ENCODE measurements at regions not wholly inside any gene's neighbourhood (a gene's known extent, or its start where the extent isn't known, plus 50 kb on each side); places are given as distances from the start of the nearest gene placed in this dataset.
"Not testable (repeated sequence)": the region's sequence is repeated elsewhere in the genome, so short reads cannot be mapped to it uniquely, and the experiment has no call there.

DNA sequence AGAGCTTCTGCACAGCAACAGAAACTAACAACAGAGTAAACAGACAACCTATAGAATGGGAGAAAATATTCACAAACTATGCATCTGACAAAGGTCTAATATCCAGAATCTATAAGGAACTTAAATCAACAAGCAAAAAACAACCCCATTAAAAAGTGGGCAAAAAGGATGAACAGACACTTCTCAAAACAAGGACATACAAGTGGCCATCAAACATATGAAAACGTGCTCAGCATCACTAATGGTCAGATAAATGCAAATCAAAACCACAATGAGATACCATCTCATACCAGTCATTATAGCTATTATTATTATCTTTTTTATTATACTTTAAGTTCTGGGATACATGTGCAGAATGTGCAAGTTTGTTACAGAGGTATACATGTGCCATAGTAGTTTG lies 252.6 kb downstream of the PTGER3 start:
- DNase-seq (ENCODE audit: low spot score); intact Hi-C loops (cut with DNase I); ATAC-seq: not testable (repeated sequence)

DNA sequence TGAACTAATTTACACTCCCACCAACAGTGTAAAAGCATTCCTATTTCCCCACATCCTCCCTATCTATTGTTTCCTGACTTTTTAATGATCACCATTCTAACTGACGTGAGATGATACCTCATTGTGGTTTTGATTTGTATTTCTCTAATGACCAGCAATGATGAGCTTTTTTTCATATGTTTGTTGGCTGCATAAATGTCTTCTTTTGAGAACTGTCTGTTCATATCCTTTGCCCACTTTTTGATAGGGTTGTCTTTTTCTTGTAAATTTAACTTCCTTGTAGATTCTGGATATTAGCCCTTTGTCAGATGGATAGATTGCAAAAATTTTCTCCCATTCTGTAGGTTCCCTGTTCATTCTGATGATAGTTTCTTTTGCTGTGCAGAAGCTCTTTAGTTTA lies 251.3 kb downstream of the PTGER3 start:
- intact Hi-C loops (cut with DNase I); DNase-seq (ENCODE audit: low spot score): not testable (repeated sequence)

DNA sequence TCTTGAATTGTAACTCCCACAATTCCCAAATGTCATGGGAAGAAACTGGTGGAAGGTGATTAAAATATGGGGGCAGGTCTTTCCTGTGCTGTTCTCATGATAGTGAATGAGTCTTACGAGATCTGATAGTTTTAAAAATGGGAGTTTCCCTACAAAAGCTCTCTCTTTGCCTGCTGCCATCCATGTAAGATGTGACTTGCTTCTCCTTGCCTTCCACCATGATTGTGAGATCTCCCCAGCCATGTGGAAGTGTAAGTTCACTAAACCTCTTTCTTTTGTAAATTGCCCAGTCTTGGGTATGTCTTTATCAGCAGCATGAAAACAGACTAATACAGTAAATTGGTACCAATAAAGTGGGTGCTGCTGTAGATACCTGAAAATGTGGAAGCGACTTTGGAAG lies 245.0 kb downstream of the PTGER3 start:
- intact Hi-C loops (cut with DNase I); DNase-seq (ENCODE audit: low spot score); ATAC-seq: not testable (repeated sequence)

More for the DNA sequence above, 251.3 kb downstream of the PTGER3 start:
- not testable (repeated sequence) for ATAC-seq

DNA sequence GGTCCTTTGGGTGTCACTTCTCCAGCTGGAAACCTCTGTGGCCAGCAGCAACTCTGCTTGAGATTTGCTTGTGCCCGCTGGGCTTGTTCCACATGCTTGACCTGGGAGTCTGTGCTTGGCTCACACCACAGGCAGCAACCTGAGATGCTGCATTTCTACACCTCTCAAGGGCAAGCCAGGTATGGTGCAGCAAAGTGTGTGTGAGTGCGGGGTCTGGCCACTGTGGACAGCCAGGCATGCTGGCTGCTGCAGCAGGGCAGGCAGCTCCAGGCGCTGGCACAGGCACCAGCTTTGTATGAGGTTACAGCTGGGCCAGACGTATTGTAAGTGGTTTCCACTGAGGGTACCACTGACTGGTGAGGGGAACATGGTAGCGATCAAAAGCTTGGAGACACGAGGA lies 242.0 kb downstream of the PTGER3 start:
- DNase-seq (ENCODE audit: low spot score) (no peak), ATAC-seq (no peak)
- intact Hi-C loops (cut with DNase I), result no loop called here

DNA sequence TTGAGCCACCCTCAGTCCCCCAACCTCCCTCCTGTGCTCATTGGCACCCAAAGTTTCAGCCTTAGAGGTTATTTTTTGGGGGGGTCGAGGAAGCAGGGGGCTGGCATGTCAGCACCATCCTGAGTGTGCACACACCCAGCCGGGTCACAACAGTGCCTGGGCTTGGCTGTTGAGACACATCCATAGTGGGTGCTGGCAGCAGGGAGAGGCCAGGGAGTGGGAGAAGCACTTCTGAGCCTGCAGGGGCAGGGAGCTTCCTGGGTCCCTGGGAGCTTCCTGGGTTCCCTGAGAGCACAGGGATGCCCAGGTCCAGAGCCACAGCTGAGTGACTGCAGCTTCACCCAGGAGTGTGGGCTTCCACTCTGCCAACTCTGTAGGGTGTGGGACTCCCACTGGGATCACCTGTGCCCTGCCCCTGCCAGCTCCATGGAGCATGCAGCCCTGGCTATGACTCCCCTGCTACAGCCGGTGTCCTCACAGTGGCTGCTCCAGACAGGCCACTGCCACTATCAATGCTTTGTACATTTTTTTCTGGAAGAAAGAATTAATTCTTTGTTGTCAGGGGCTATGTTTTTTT lies 240.4 kb downstream of the PTGER3 start:
- DNase-seq (ENCODE audit: low spot score) (no peak), ATAC-seq (peak; percentile 15)
- intact Hi-C loops (cut with DNase I), result no loop called here

DNA sequence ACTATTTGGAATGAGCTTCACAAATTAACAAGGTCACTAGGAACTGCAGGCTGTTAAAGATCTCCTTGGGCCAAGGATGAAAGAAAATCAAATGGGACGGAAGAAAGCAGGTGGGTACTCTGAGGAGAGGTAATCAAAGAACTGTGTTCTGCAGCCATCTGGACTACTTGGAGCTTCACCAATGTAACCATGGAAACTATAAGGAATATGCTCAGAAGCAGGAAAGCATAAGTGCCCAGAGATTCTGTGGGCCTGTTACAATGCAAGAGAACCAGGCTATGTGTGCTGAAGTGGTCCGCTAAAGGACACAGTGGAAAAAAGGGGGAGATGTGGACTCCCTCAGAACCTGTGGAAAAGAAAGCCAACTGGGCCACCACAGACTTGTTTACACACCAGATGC lies 238.5 kb downstream of the PTGER3 start:
- no peak for ATAC-seq
- intact Hi-C loops (cut with DNase I), result no loop called here
- DNase-seq (ENCODE audit: low spot score), result no peak

DNA sequence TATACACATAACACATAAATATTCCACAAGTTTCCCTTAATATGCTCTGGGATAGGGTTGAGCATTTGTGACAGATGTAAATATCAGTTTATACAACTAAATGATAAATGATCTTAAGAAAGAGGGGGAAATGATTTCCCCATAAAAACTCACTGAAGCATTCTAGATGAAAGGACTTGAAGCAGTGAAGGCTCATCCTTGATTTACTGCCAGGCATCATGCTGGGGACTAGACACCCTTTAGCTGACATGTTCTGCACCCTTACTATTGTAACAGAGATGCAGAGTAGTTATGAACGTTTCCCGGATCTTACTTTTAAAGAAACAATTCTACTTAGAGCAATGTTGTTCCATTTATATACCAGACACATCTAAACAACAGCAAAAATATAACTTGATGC lies 235.8 kb downstream of the PTGER3 start:
- ATAC-seq, result no peak
- DNase-seq (ENCODE audit: low spot score), result no peak
- intact Hi-C loops (cut with DNase I), result no loop called here

DNA sequence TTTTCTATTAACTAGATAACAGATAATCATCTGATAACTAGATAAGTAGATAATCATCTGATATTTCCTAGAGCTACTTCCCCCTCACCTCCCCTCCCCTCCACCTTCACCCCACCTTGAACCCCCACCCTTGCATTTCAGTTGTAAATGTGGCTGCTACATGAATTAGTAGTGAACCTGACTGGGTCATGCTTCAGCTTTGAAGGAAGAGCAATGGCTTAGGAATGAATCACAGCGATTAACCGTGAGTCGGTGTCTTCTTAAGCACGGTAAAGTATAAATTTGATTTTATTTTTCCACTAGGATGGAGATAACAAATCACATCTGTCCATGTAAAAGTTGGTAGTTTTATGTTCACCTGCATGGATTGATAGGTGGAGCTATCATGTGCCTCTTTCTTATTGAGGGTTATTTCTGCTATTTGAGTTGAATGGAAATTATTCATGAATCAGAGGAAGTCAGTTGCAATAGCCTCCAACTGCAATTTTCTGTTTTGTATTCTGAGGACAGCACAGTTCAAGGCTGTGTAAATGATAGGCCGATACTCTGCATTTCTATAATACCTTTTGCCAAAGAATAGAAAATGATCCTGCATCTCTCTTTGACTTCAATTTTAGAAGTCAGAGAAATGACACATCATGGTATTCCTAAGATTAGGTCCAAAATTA lies 235.0 kb downstream of the PTGER3 start:
- intact Hi-C loops (cut with DNase I), result no loop called here
- ATAC-seq (no peak), DNase-seq (ENCODE audit: low spot score) (no peak)

DNA sequence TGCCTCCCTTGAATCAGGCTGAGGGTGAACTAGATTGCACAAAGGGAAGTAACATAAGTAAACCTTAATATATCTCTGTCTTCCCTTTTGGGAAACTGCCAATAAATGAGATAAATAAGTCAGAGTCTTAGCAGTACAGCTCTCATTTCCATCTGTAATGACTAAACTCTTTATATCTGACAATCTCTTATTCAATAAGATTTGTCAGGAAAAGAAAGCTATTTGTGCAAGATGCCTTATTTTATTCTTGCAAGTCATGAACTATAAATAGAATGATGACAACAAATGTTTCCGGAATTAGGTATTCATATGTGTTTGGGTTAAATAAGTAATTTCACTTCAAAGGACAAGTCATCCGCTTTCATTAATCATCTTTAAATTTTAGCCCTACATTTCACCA lies 229.2 kb downstream of the PTGER3 start:
- intact Hi-C loops (cut with DNase I), result no loop called here
- no peak for DNase-seq (ENCODE audit: low spot score)
- ATAC-seq, result no peak

DNA sequence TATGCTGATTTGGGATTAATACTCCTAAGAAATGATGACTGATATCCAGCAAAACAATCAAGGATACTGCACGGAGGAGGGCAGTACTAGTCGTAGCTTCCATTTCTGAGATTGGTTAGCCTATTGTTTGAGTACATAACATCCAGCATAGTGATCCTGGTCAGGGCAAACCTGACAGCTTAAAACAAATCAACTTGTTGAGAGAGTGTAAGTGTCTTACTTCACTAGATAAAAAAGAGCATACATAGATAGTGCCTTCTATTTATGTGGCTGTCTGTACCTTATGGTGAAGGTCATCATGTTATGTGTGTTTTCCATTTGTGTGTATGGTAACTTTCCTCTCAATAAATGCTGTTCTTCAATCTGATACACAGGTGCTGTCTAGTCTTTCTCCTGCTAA lies 228.4 kb downstream of the PTGER3 start:
- intact Hi-C loops (cut with DNase I), result no loop called here
- DNase-seq (ENCODE audit: low spot score), result no peak
- no peak for ATAC-seq

DNA sequence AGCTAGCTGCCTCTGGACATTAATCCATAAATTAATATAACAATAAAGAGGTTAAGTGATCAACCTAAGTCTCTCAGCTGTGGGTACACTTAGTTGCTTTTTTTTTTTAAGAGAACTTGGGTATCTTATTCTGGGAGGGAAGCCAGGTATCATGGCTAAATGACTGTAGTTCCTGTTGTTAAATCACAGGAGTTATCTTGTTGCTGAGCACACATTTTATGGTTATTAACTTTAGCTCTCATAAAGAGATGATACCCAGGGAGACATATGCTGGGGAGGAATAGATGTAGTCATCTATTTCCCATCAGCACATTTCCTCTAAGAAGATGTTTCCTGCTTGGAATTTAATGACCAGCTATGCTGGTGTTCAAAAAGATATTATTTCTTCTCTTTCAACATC lies 227.8 kb downstream of the PTGER3 start:
- intact Hi-C loops (cut with DNase I), result no loop called here
- ATAC-seq, result no peak
- no peak for DNase-seq (ENCODE audit: low spot score)

DNA sequence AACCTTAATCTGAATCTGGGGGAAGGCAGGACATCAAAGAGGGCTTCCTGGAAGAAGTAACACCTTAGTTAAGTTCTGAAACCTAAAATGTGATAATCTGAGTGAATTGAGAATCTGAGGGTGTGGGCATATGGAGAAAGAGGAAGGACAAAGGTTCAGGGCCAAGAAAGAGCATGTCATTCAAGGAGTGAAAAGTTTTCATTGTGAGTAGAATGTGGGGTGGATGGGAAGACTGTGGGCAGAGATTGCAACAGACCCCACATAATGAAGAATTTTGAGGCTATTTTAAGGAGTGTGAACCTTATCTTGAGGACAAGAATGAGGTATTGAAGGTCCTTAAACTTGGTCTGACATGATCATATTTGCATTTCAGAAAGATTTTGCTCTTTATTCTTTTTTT lies 227.2 kb downstream of the PTGER3 start:
- ATAC-seq (no peak), DNase-seq (ENCODE audit: low spot score) (no peak)
- intact Hi-C loops (cut with DNase I), result no loop called here

DNA sequence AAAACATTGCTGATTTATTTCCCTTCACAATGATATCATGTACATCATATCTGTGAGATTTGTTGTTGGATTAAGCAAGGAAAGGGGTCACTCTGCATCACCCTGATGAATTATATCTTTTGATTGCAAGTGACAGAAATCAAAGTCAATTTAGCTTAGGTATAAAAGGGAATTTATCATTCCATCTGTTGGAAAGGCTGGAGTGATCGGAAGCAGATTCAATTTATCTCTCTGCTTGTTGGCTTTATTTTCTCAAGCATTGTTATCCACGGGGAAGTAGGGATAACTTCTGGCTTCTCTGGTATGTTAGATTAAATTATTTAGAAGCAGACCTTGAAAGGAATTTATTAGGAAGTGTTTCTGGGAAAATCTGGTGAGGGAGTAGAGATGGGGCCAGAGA lies 226.6 kb downstream of the PTGER3 start:
- no peak for DNase-seq (ENCODE audit: low spot score)
- intact Hi-C loops (cut with DNase I), result no loop called here
- no peak for ATAC-seq

DNA sequence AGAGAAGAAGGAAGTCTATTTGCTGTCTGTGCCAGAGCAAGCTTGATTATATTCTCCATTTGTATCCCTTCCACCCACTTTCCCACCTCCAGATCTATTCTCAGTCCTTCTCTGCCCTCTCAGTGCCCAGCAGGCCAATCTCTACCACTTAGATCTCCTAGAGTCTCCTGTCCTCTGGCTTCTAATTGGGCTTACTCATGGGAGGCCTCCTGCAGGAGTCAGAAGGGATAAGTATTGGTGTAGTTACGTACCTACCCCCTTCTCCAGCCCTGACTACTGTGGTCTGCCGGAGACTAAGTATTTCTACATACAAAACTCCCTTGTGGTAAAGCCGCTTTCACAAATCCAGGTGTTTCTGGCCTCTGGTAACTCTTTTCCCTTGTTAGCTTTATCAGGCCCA lies 221.2 kb downstream of the PTGER3 start:
- intact Hi-C loops (cut with DNase I), result no loop called here
- DNase-seq (ENCODE audit: low spot score), result no peak
- no peak for ATAC-seq

DNA sequence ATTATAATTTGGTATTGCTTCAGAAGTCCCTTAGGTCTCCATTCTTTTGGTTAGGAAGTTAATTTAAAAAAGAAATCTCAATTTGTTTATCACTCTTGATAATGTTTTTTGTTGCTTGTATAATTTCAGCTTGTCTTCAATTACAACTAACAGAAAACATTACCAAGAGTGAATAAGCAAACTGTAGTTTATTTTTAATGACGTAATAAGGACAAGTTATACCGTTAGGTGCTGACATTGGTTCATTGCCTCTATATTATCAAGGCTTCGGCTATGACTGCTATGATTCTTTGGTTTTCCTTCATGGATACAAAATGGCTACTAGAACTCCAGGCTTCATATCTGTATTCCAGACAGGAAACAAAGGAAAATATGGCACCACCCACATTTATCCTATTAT lies 220.6 kb downstream of the PTGER3 start:
- ATAC-seq, result no peak
- no peak for DNase-seq (ENCODE audit: low spot score)
- intact Hi-C loops (cut with DNase I), result no loop called here

DNA sequence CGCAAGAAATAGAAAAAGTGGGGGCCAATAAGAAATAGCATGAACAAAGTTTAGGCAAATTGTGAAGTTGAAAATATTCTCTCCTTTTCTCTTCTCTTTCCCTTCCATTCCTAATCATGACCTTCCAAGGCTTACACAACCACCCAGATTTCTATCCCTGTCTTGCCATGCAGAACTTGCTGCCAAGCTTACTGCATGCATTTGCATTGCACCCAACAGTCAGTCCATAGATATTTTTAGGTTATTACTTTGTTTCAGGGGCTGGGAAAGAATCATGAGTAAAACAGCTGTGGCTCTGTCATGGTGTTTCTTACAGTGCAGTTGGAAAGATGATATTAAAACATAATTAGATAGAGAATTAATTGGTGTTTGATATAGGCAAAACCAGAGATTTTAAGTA lies 219.4 kb downstream of the PTGER3 start:
- DNase-seq (ENCODE audit: low spot score), result no peak
- intact Hi-C loops (cut with DNase I), result no loop called here
- no peak for ATAC-seq

DNA sequence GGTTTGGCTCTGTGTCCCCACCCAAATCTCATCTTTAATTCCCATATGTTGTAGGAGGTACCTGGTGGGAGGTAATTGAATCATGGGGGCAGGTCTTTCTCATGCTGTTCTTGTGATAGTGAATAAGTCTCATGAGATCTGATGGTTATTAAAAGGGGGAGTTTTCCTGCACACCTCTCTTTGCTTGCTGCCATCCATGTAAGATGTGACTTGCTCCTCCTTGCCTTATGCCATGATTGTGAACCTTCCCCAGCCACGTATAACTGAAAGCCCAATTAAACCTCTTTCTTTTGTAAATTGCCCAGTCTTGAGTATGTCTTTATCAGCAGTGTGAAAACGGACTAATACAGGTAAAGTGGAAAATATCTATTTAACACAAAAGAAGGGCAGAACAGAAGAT lies 213.3 kb downstream of the PTGER3 start:
- intact Hi-C loops (cut with DNase I); DNase-seq (ENCODE audit: low spot score); ATAC-seq: not testable (repeated sequence)

DNA sequence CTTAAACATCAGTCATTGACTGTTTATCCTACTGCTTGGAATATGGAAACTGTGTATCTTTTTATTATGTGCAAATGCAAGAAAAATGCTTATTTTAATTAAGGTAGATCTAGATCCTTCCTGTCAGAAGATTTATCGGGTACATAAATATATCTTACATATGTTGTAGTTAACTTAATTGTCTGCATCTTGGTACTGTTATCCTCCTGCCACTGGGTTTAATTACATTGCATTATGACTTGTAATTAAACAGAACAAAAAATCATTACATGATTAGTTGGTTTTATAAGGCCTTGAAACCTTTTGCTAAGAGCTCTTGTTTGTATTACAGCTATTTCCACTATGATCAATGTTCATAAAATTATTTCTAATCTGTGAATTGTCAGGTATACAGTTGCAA lies 211.2 kb downstream of the PTGER3 start:
- DNase-seq (ENCODE audit: low spot score) (no peak), ATAC-seq (no peak)
- intact Hi-C loops (cut with DNase I), result no loop called here

DNA sequence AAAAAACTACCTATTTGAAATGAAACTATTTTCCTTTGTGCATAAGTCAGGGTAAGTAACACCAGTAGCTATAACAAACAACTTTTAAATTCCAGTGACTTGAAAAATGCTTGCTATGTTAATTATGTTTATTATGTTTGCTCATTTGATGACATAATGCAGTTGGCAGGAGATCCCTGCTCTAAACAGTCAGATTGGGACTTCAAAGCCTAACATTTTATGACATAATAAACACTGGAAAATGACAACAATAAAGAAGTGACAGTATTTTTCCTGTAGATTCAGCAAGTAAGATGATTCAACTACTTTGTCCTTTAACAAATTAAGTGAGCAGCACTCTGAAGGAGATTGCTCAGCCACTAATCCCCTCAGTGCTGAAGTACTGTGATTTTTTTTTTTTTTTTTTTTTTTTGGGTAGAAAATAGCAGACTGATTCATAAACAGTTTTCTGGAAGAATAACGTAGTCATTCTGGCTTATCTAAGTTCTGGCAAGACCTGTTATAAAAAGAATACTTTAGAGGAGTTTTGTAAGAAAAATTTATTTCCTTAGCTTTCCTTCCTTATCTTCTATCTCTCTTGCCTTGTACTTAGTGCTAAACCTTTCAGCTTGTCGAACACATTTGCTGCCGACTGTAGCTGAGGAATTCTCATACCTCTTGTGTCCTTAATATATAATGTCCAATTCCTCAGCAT lies 207.2 kb downstream of the PTGER3 start:
- ATAC-seq (no peak), DNase-seq (ENCODE audit: low spot score) (no peak)
- intact Hi-C loops (cut with DNase I), result no loop called here

DNA sequence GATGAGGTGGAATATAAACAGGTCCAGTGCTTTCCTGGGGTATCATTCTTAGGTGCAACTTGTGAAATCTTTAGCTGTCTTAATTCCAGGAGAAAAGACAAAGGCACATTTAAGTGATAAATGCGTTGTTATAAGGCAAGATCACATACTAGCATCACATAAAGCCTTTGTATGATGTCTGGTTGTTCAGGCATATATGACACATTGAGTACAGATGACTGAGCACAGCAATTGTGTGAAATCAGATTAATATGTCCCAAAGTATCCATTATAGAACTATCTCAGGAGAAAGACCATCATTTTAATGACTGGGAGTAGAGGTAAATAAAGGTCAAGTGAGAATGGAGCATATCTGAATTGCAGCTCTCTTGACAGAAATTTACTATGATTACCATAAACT lies 205.1 kb downstream of the PTGER3 start:
- intact Hi-C loops (cut with DNase I), result no loop called here
- no peak for ATAC-seq
- no peak for DNase-seq (ENCODE audit: low spot score)

DNA sequence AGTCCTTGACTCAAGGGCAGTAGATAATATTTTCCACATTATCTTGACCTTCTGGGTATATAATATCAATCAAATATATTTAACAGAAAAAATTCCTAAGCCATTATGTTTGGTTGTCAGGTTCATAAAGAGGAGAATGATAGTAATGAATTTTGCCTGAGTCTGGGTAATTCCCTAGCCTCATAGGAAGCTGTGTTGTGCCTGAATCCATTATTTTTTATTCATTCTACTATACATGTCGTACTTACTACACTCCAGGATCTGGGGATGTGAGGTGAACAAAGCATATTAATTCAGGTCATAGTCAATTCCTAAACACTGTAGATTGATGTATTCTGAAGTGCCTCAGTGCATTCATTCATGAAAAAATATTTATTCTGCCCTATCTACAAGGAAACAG lies 204.2 kb downstream of the PTGER3 start:
- intact Hi-C loops (cut with DNase I), result no loop called here
- DNase-seq (ENCODE audit: low spot score), result no peak
- no peak for ATAC-seq

Measured in sciatic nerve (tissue), 2 donors.